CD4-positive, alpha-beta T cell treated with Interleukin-4 for 1 hour (primary cell): ENCODE measurements at regions not wholly inside any gene's neighbourhood (a gene's known extent, or its start where the extent isn't known, plus 50 kb on each side); places are given as distances from the start of the nearest gene placed in this dataset.

Source experiments
- DNase-seq, 2 donors: peaks; one replicate each; pipeline ENCODE4 v3.0.0-alpha.2; 2020 to 2022

DNA sequence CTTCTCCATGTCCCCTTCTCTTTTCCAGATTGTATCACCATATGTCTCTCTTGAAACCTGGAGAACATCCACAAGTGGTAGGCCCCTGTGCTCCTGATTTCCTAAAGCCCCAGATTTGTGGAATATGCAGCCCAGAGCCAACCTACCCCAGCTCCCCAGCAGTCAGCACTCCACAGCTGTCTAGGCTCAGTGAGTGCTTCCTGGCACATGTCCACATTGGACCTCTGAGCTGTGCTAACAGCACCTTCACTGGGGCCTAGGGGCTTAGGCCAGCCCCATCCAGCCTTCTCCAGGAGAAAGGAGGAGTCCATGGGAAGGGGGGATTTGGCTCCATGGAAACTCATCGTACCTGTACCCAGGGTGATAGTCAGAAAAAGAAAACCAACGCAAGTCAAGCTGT is 192.7 kb downstream of the FGFR2 start:
- no peak for DNase-seq

DNA sequence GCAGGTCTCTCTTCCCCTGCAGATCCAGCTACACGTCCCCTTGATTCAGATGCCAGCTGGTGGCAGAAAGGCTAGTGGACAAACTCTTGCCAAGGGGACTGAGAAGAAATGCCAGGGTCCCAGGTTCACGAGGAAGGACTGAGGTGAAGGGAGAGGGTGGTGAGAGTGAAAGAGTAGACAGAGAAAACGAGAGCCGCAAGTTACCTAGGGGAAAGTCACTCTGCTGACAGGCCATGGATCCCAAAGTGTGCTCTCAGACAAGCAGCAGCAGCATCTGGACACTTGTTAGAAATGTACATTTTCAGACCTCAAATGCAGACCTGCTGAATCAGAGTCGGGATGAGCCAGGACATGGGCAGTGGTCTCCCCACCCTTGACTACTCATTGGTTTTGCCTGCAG is 192.3 kb downstream of the FGFR2 start:
- no peak for DNase-seq

DNA sequence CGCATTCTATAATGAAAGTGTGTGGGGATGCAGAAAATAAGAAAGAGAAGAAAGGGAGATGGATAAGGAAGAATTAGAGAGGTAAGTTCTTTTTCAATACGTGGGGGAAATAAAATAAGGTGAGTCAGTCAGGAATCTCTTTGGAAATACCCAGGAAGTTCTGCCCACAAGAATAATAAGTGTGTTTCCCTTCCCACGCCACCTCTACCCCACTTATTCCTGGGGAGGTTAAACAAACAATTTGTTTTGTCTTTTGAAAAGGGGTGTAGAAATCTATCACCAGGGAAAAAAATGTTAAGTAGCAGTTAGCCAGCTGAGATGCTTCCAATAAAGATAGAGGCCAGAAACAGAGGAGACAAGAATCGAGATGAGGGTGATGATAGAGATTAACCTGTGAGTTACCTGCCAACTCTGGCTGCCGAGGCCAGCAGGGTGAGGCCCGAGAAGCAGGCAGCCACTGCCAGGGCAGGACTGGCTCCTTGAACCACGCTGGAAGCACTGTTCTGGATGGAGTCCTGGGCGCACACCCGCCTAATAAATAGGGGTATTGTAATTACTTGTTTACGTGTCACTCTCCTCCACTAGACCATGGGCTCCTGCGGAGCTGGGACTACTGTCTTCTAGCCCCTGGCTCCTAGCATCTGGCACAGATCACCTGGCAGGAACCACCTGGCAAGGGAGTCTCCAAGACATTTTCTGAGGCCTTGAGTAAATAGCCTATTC is 191.3 kb downstream of the FGFR2 start:
- DNase-seq = no peak

DNA sequence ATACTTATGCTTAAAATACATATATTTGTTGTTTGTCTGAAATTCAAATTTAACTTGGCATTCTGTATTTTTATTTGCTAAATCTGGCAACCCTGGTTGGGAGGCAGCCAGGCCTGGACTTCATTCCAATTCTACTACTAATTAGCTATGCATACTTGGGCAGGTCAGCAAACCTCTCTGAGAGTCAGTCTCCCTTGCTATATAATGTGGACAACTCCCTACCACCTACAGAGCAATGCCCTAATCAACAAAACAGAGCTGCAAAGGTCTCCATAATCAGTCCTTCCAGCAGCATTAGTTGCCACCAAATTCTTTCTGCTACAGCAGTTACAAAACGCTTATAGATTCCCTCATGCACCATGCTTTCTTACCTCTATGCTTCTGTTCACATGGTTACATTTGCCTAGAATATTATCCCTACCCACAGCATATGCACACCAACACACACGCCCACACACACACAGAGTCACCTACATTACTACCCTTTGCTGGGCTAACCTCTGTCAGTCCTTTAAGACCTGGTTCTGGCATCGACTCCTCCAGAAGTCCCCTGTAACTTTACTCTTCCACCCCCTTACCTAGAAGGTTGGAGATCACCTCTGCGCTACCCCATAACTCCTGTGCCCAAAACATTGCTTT is 188.7 kb downstream of the FGFR2 start:
- no peak for DNase-seq

- no peak for DNase-seq
Measured at GRCh38 chr10:121411004-121411403, 187.2 kb downstream of the FGFR2 start.

GRCh38 chr10:121413951-121414350 is 184.3 kb downstream of the FGFR2 start:
- DNase-seq = no peak

DNA sequence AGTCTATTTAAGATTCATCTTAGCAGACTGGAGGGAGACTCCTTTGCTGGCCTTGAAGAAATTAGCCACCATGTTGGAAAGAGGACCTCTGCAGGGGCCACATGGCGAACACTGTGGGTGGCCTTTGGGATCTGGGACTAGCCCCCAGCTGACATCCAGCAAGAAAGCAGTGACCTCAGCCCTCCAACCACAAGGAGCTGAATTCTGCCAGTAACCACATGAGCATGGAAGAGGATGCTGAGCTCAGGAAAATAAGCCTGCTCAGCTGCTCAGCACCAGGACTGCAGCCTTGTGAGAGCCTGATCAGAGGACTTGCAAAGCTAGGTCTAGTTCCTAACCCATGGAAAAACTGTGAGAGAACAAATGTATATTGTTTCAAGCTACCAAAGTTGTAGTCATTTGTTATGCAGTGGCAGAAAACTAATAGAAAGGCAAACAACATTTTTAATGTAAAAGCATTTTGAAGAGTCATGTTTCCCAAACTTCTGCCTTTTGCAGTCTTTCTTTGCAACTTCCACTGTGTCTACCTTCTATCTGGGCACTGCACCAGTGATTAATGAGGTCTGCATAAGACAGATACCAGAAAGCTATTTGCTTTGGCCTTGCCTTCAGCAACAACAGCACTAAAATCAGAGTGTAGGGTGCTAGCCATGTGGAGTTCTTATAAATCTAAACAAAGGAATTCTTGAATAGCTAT is 183.7 kb downstream of the FGFR2 start:
- DNase-seq = no peak

DNA sequence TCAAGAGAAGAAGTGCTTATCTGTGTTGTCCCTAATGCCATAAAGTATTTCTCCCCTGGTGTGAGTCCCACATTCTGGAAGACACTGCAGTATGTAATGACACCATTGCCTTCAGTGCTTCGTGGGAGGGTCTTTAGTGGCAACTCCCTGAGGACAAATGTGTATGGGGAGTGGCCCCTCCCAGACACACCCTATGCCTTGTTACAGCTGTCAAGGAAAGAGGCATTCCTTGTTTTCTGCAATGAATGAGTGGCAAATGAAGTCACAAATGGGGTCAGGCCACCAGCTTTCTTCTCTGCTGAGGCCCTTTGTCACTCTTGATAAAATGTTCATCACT is 183.2 kb downstream of the FGFR2 start:
- DNase-seq = no peak

- DNase-seq = no peak
Measured at GRCh38 chr10:121416071-121416470, 182.2 kb downstream of the FGFR2 start.

DNA sequence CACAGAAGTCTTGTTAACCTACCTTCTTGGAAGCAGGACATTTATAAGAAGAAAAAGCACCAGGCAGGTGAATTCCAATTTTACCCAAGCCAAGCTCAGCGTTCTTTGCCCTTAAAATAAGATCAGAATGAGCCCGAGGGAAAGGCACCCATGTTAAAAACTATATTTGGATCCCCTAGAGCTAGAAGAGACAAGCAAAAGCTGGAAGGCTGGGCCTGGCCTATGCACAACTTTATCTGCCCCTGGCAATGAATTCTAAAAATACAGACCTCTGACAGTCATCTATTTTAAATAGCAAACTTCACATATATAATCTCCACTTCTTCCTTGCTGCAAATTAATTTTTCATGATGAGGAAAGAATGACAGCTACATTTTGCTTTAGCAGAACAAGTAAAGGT is 180.9 kb downstream of the FGFR2 start:
- no peak for DNase-seq

GRCh38 chr10:121418126-121418777 is 180.0 kb downstream of the FGFR2 start:
- no peak for DNase-seq

- no peak for DNase-seq
Measured at GRCh38 chr10:121420006-121420405, 178.2 kb downstream of the FGFR2 start.

DNA sequence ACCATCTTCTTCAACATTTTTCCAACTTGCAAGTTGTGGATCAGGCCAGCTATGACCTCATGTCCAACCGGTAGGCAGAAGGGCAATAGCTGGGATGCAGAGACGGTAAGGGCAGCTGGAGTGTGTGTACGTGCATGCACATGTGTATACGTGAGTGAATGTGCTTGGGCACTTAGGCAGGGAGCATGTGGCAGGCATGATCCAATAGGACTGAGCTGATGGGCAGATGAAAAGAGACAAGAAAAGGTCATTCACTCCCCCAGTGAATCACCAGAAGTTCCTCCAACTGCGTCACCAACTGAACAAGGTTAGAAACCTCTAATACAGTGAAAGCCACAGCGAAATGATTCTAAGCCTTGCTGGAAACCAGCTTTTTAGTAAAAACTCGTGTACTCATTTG is 176.1 kb downstream of the FGFR2 start:
- DNase-seq = no peak

DNA sequence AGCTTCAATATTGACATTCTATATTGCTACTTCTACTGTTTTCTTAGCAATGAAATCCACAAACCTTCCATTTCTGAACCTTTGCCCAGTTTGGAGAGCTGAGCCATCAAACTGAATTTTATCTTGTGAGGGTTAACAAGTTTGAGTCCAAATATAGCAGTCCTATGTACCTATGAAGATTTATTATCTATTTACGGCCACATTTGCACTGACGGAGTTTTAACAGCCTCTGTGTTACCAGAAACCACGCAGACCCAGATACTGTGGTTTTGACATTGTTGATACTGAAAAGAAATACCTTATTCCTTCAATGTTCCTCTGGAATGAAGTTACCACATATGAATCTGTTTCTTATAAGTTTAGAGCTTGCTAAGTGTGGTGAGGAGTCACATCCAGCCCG is 172.6 kb downstream of the FGFR2 start:
- no peak for DNase-seq

GRCh38 chr10:121426307-121426706 is 171.9 kb downstream of the FGFR2 start:
- DNase-seq = no peak
